Stimulated activated CD4-positive, alpha-beta T cell treated with anti-CD3 and anti-CD28 coated beads, TNF-alpha, amount 100 ng/mL, for 4 hours (primary cell): ENCODE measurements at regions not wholly inside any gene's neighbourhood (a gene's known extent, or its start where the extent isn't known, plus 50 kb on each side); places are given as distances from the start of the nearest gene placed in this dataset.
"Not testable (repeated sequence)": the region's sequence is repeated elsewhere in the genome, so short reads cannot be mapped to it uniquely, and the experiment has no call there.

Experiments
- DNase-seq, 3 experiments: peaks; one replicate each; pipeline ENCODE4 v3.0.0-alpha.2; 2020; ENCODE audit warnings: low read depth in 3 of 3

DNA sequence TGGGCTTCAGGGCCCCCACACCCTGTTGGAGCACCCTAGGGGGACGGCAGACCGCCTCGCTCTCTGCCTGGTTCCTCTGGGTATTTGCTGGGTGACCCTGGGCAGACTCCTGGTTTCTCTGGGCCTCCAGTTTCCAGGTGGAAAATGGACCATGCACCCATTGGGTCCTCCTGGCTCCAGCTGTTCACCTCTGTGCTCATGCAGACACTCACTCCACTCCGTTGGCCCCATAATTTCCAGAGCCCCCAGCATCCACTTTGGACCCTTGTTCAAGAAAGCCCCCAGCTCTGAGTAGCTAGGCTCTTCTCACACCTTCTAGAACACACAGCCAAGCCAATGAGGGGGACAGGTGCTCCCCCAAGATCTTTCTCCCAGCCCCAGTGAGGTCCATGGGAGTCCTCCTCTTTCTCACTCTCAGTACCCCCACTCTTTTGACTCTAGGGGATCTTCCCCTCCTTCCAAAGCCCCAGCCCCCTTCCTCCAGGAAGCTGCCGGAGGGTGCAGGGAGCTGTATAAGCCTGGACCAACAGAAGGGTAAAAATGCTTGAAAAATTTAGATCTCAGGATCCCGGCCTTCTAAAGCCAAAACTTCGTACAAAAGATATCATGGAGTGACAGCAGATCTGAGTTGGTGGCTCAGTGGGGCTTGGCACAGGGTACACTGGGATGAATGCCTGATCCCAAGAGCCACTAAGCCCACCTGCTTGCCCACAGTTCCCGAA is 174.8 kb upstream of the RTL1 start:
- no peak for DNase-seq

DNA sequence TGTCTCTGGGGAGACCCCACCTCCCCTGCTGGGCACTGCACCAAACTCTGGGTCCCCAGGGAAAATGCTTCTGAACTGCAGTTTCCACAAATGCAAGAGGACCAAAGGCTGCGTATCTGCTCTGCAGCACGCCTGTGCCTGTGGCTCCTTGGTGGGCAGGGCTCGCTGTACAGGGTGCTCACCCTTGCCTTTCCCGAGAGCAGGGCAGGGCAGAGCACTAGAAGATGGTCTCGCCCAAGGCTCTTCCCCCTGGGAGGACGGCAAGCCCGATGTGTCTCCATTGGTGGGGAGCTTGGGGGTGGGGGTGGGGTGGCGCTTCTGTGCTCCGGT is 175.3 kb upstream of the RTL1 start:
- DNase-seq, result no peak

DNA sequence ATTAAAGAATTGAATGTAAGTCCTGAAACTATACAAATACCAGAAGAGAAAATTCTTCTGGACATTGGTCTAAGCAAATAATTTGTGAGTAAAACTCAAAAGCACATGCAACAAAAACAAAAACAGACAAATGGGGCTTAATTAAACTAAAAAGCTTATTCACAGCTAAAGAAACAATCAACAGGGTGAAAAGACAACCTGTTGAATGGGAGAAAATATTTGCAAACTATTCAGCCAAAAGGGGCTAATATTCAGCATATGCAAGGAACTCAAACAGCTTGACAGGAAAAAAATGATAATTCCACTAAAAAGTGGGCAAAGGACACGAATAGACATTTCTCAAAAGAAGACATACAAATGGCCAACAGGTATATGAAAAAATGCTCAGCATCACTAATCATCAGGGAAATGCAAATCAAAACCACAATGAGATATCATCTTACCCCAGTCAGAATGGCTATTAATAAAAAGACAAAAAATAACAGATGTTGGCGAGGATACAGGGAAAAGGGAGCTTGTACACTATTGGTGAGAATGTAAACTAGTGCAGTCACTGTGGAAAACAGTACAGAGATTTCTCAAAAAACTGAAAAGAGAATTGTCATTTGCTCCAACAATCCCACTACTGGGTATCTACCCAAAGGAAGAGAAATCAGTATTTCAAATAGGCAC is 177.5 kb upstream of the RTL1 start:
- DNase-seq, result no peak

DNA sequence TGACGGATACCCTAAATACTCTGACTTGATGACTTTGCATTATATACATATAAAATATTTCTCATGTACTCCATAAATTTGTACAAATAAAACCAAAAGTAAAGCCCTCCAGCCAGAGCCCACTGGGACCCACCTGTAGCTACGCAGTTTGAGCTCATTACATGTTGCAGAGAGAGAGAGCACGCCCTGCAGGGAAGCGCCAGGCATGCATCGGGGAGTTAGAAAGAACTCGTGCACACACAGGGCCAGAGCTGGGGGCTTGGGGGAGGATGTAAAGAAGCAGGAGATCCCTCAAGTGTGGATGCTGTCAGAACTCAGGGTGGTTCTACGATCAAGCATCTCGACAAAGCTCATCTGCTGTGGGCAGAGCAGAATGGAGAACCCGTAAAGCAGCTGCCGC is 178.5 kb upstream of the RTL1 start:
- no peak for DNase-seq

- DNase-seq, result no peak
Measured at GRCh38 chr14:101082436-101083384, 179.2 kb upstream of the RTL1 start.

GRCh38 chr14:101083564-101084435 is 180.3 kb upstream of the RTL1 start:
- no peak for DNase-seq

GRCh38 chr14:101084436-101084826 is 180.9 kb upstream of the RTL1 start:
- no peak for DNase-seq

DNA sequence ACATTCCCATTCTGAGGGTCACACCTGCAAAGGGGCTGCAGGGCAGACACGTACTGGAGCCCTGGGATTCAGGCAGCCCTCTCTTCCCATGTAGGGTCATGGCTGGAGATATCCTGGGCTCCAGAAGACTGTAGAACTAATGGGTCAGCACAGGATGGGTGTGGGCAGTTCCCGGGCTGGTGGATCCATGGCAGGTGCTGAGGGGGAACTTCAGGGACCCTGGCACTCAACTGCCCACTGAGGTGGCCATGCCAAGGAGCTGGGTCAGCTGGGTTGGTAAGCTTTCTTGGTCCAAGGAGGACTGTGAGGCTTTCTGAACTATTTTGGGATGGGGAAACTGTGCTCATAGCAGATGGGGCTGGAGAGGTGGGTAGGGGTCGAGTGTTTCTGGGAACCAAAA is 183.4 kb upstream of the RTL1 start:
- DNase-seq, result no peak

GRCh38 chr14:101087614-101088394 is 184.3 kb upstream of the RTL1 start:
- DNase-seq, result no peak

DNA sequence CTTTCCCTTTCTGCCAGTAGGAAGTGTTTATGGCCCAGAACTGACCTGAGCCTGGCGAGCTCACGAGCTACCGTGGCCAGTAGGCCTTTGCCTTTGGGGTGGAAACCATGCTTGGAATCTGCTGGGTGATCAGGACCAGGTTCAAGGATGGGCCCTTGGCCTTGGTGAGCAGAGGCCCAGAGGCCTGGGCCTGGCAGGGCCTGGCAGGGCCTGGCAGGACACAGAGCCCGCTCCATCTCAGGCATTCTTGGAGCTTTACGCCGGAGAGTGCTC is 184.8 kb upstream of the RTL1 start:
- DNase-seq, result no peak

- no peak for DNase-seq
Measured at GRCh38 chr14:101088714-101089113, 185.2 kb upstream of the RTL1 start.

DNA sequence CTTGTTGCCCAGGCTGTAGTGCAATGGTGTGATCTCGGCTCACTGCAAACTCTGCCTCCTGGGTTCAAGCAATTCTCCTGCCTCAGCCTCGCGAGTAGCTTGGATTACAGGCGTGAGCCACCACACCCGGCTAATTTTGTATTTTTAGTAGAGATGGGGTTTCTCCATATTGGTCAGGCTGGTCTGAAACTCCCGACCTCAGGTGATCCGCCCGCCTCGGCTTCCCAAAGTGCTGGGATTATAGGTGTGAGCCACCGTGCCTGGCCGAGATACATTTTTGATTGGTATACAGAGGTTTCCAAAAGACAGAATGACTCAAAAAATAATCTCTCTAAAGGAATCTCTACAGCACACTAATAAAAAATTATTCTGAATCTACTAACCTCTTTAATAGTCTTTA is 187.0 kb upstream of the RTL1 start:
- not testable (repeated sequence) for DNase-seq

DNA sequence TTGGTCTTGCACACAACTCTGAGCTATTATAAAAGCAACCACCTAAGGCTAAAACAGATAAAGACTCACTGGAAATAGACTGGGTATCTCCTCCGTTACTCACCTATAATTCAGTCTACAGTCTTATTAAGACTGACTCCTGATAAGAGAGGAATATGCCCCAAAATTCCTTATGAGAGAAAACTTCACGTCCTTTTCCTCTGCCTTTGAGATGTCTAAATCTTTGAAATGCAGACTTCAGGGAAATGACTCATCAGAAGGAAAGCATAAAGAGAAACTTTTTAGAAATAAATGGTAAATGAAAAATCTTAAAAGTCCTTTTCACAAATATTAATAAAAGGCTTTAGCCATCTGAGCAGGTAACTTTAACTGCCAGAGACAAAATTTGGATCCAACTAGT is 187.5 kb upstream of the RTL1 start:
- DNase-seq, result no peak

GRCh38 chr14:101094916-101095315 is 191.4 kb upstream of the RTL1 start:
- not testable (repeated sequence) for DNase-seq

GRCh38 chr14:101096551-101096950 is 193.0 kb upstream of the RTL1 start:
- DNase-seq, result no peak

- DNase-seq, result no peak
Measured at GRCh38 chr14:101097109-101097793, 193.7 kb upstream of the RTL1 start.

GRCh38 chr14:101098177-101098576 is 194.7 kb upstream of the RTL1 start:
- DNase-seq, result no peak

GRCh38 chr14:101098641-101099040 is 195.1 kb upstream of the RTL1 start:
- no peak for DNase-seq

DNA sequence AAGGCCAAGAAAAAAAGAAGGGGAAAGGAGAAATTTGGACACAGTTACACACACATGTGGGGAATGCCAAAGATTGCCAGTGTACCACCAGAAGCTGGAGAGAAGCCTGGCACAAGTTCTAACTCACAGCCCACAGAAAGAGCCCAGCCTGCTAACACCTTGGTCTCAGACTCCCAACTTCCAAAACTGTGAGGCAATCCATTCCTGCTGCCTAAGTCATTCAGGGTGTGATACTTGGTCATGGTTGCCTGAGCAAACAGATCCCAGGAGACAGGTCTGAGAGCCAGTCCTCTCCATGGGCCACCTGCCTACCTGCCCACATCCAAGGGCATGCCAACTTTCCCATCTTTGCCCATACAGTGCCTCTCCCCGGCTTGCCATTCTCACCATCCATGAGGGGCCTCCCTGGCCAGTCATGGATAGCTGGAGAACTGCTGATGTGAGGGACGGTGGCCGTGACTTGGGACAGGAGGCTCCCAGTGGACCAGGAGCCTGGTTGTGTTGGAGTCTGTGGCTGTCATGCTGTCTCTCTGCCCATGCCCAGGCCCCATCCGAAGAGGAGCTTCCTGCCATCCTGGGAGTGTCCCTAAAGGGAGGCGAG is 198.0 kb upstream of the RTL1 start:
- DNase-seq, result no peak

DNA sequence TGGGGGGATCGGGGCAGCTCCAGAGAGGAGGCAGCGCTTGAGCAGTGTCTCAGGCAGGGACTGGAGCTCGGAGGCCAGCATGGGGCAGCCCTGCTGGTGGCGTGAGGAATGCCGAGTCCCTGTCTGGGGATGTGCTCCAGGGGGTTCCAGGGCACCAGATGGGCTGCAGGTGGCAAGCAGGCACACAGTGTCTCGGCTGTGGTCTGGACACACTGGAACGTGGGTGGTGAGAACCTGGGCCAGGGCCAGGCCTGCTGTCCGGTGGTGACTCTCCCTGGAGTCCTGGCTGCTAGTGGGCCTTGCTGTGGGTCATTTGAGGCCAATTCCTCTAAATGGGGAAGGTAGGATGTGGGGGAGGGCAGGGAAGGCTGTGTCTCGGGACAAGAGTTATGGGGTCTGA is 199.4 kb upstream of the RTL1 start:
- DNase-seq, result no peak
